ENCODE measurements at regions not wholly inside any gene's neighbourhood (a gene's known extent, or its start where the extent isn't known, plus 50 kb on each side); places are given as distances from the start of the nearest gene placed in this dataset.
A peak's percentile ranks its signal among the peaks of the same experiment; 100 is the strongest.
"Not testable (repeated sequence)": the region's sequence is repeated elsewhere in the genome, so short reads cannot be mapped to it uniquely, and the experiment has no call there.

GRCh38 chr18:68164909-68165308, 550.0 kb downstream of the TMX3 start:
- Histone ChIP-seq H3K79me2 (ENCODE audit: insufficient read depth, low read depth) (no peaks in the 10 kb centered on the region), H3K9ac (no peak overlapping the region), H3K4me1 (ENCODE audit: low read depth, poor library complexity, severe bottlenecking) (no peaks in the 10 kb centered on the region), H3K4me2 (no peak overlapping the region), H2AFZ (ENCODE audit: low read depth) (no peak overlapping the region), H3K27me3 (ENCODE audit: insufficient read depth, low read depth) (no peaks in the 10 kb centered on the region), H3K27ac (no peak overlapping the region), H4K20me1 (ENCODE audit: insufficient read depth) (0 out of 2 replicates have a peak, but pooled peaks cover 1% of the 10 kb centered on the region), H3K4me3 (IDR thresholded peaks at IDR 0.05; ENCODE audit: insufficient read depth, low read depth, low read length) (no peak overlapping the region), H3K36me3 (ENCODE audit: insufficient read depth) (no peaks in the 10 kb centered on the region)
- TF ChIP-seq, protein P1, sequence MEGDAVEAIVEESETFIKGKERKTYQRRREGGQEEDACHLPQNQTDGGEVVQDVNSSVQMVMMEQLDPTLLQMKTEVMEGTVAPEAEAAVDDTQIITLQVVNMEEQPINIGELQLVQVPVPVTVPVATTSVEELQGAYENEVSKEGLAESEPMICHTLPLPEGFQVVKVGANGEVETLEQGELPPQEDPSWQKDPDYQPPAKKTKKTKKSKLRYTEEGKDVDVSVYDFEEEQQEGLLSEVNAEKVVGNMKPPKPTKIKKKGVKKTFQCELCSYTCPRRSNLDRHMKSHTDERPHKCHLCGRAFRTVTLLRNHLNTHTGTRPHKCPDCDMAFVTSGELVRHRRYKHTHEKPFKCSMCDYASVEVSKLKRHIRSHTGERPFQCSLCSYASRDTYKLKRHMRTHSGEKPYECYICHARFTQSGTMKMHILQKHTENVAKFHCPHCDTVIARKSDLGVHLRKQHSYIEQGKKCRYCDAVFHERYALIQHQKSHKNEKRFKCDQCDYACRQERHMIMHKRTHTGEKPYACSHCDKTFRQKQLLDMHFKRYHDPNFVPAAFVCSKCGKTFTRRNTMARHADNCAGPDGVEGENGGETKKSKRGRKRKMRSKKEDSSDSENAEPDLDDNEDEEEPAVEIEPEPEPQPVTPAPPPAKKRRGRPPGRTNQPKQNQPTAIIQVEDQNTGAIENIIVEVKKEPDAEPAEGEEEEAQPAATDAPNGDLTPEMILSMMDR (conservative IDR thresholded peaks at IDR 0.05; ENCODE audit: low read depth, low read length), result no peak

- H2AFZ ChIP-seq (ENCODE audit: low read depth); H3K27me3 ChIP-seq (ENCODE audit: insufficient read depth, low read depth); H3K4me3 ChIP-seq (IDR thresholded peaks at IDR 0.05; ENCODE audit: insufficient read depth, low read depth, low read length): not testable (repeated sequence)
Measured at GRCh38 chr18:68153821-68154220, 561.1 kb downstream of the TMX3 start.

GRCh38 chr18:68152770-68153169, 562.1 kb downstream of the TMX3 start:
- H3K4me1 ChIP-seq (ENCODE audit: low read depth, poor library complexity, severe bottlenecking), result peaks cover 17% of the 10 kb centered on the region
- H3K27me3 ChIP-seq (ENCODE audit: insufficient read depth, low read depth), result no peaks in the 10 kb centered on the region
- TF ChIP-seq, protein P1 (conservative IDR thresholded peaks at IDR 0.05; ENCODE audit: low read depth, low read length), result no peak
- H3K79me2 ChIP-seq (ENCODE audit: insufficient read depth, low read depth), result no peaks in the 10 kb centered on the region
- H3K4me2 ChIP-seq, result no peak overlapping the region
- no peak overlapping the region for H3K9ac ChIP-seq
- no peaks in the 10 kb centered on the region for H4K20me1 ChIP-seq (ENCODE audit: insufficient read depth)
- no peak overlapping the region for H3K4me3 ChIP-seq (IDR thresholded peaks at IDR 0.05; ENCODE audit: insufficient read depth, low read depth, low read length)
- no peak overlapping the region for H3K27ac ChIP-seq
- no peaks in the 10 kb centered on the region for H3K36me3 ChIP-seq (ENCODE audit: insufficient read depth)
- no peak overlapping the region for H2AFZ ChIP-seq (ENCODE audit: low read depth)

More at GRCh38 chr18:68153821-68154220, 561.1 kb downstream of the TMX3 start:
- not testable (repeated sequence) for H3K79me2 ChIP-seq (ENCODE audit: insufficient read depth, low read depth); H3K4me2 ChIP-seq; H4K20me1 ChIP-seq (ENCODE audit: insufficient read depth); H3K9ac ChIP-seq; H3K36me3 ChIP-seq (ENCODE audit: insufficient read depth); H3K27ac ChIP-seq; H3K4me1 ChIP-seq (ENCODE audit: low read depth, poor library complexity, severe bottlenecking)

DNA sequence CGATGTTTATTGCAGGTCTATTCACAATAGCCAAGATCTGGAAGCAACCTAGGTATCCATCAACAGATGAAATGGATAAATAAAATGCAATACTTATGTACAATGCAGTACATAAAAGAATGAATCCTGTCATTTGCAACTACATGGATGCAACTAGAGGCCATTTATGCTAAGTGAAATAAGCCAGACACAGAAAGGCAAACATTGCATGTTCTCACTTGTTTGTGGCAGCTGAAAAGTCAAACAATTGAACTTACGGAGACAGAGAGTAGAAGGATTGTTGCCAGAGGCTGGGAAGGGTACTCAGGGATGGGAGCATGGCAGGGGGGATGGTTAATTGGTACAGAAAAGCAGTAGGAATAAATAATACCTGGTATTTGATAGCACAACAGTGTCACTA, 563.9 kb downstream of the TMX3 start:
- Histone ChIP-seq H2AFZ (ENCODE audit: low read depth) (no peak overlapping the region), H3K79me2 (ENCODE audit: insufficient read depth, low read depth) (no peaks in the 10 kb centered on the region), H3K9ac (no peak overlapping the region), H3K4me3 (IDR thresholded peaks at IDR 0.05; ENCODE audit: insufficient read depth, low read depth, low read length) (no peak overlapping the region), H3K27ac (no peak overlapping the region), H4K20me1 (ENCODE audit: insufficient read depth) (no peaks in the 10 kb centered on the region), H3K4me1 (ENCODE audit: low read depth, poor library complexity, severe bottlenecking) (peaks cover 25% of the 10 kb centered on the region), H3K4me2 (no peak overlapping the region), H3K36me3 (ENCODE audit: insufficient read depth) (no peaks in the 10 kb centered on the region), H3K27me3 (ENCODE audit: insufficient read depth, low read depth) (no peaks in the 10 kb centered on the region)
- TF ChIP-seq, protein P1 (conservative IDR thresholded peaks at IDR 0.05; ENCODE audit: low read depth, low read length), result no peak

- Histone ChIP-seq H2AFZ (ENCODE audit: low read depth) (0 out of 2 replicates have a peak overlapping the region, but pooled peaks have one; percentile 40), H3K27ac (no peak overlapping the region; the same call in 1 of the 2 replicates)
Measured at GRCh38 chr18:68148863-68149262, 566.0 kb downstream of the TMX3 start.

More at GRCh38 chr18:68148863-68149262, 566.0 kb downstream of the TMX3 start:
- Histone ChIP-seq H3K79me2 (ENCODE audit: insufficient read depth, low read depth) (no peaks in the 10 kb centered on the region), H3K27me3 (ENCODE audit: insufficient read depth, low read depth) (no peaks in the 10 kb centered on the region), H3K36me3 (ENCODE audit: insufficient read depth) (no peaks in the 10 kb centered on the region), H3K4me2 (no peak overlapping the region; the same call in 1 of the 2 replicates), H3K4me1 (ENCODE audit: low read depth, poor library complexity, severe bottlenecking) (peaks cover 25% of the 10 kb centered on the region), H3K9ac (no peak overlapping the region), H3K4me3 (IDR thresholded peaks at IDR 0.05; ENCODE audit: insufficient read depth, low read depth, low read length) (no peak overlapping the region), H4K20me1 (ENCODE audit: insufficient read depth) (no peaks in the 10 kb centered on the region)
- TF ChIP-seq, protein P1 (conservative IDR thresholded peaks at IDR 0.05; ENCODE audit: low read depth, low read length), result no peak

Measured in KMS-11 (cell line).